GOT3 (cell line): ENCODE measurements at regions not wholly inside any gene's neighbourhood (a gene's known extent, or its start where the extent isn't known, plus 50 kb on each side); places are given as distances from the start of the nearest gene placed in this dataset.
A peak's percentile ranks its signal among the peaks of the same experiment; 100 is the strongest.

ENCODE experiments used
- DNase-seq: peaks from one replicate; lab custom pipeline; 2025; ENCODE audit warnings: mixed read lengths; lab: John Stamatoyannopoulos, UW

DNA sequence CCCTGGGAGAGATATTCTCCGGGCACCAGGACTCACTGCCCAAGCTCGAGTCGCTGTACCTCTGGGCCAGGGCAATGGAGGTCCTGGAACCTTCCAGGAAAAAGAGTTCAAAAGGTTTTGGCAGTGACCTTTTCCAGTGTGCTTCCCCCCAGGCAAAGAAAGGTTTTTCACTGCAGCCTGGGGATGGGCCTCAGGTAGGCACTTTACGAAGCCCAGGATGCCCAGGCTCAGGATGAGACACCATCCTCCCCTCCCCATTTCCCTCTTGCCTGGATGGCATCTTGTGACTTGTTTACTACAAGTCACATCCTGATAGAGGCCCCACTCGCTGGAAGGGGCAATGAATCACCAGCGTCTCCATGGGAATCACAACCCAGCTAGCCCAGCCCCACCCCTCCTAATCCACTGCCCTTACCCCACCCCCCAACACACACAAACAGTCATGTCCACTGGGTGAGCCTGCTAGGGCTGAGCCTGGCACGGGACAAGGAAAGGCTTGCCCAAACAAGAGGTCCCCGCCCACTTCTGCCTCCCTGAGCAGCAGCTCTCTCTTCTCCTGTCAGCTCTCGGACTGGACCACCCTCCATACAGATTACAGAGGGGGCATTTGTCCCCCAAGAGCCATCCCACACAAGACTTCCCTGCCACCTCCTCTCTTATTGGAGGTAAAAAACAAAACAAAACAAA lies 93.8 kb upstream of the SMNDC1 start:
- DNase-seq = peak; percentile 57

DNA sequence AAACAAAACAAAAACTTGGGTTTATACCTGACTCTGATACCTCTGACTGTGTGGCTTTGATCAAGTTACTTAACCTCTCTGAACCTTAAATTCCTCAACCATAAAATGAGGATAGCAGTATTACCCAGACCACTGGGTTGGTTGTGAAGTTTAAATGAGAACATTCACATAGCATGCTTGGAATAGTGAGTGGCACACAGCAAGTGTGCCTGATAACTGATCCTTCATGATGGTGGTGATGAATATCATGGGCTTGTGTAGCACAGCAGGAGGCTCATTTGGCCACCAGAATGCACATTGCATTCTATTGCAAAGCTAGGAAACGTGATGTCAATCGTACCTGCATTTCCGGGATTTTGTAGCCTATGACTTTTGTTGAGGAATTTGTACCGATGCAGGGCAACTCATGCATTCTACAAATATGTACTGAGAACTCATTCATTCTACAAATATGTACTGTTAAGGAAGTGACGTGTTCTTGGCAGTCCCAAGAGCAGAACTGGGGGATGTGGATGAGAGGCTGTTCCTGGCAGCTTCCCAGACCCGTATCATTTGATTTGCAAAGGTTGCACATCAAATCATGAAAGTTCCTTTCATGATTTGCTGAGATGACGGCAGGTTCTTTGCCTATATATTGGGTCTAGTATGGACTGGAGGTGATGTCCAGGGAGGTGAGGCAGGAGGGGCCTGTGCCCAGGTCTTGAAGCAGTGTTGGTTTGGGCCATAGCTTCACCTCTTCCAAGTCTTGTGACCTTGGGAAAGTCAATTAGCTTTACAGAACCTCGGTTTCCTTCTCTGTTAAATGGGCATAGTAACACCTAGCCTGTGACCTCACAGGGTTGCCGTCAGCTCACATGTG lies 94.6 kb upstream of the SMNDC1 start:
- DNase-seq = no peak

DNA sequence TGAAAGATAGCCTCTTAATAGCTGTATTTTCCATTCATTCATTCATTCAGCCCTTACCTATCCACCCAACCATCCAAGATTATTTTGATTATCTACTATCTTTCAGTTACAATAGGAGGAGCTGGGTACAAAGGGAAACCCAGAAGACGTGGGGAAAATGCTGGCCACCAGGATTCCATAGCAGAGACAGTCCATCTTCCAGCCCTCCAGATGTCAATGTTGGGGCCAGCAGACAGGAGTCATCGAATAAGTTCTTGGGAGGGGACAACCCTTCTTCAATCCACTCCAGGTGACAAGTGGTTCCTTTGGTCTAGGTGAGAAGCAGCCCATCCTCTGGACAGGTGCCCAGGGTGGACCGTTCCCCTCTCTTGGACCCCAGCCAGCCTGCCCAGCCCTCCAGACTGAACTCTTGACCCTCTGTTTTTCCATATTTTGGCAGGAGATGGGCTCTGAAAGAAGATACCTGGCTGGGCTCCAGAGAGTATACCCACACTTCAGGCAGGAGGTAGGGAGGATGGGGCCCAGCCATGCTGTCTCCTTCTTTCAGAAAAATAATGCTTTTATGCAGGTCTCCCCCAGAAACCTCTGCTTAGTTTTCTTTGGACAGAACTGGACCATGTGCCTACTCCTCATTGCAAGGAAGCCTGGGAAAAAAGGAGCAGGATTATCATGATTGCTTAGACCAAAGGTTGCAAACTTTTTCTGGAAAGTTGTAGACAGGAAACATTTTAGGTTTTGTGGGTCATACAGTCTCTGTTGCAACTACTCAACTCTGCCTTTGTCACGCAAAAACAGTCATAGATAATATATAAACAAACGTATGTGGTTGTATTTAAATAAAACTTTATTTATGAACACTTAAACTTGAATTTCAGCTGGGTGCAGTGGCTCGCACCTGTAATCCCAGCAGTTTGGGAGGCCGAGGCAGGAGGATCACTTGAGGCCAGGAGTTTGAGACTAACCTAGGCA lies 95.5 kb upstream of the SMNDC1 start:
- no peak for DNase-seq

DNA sequence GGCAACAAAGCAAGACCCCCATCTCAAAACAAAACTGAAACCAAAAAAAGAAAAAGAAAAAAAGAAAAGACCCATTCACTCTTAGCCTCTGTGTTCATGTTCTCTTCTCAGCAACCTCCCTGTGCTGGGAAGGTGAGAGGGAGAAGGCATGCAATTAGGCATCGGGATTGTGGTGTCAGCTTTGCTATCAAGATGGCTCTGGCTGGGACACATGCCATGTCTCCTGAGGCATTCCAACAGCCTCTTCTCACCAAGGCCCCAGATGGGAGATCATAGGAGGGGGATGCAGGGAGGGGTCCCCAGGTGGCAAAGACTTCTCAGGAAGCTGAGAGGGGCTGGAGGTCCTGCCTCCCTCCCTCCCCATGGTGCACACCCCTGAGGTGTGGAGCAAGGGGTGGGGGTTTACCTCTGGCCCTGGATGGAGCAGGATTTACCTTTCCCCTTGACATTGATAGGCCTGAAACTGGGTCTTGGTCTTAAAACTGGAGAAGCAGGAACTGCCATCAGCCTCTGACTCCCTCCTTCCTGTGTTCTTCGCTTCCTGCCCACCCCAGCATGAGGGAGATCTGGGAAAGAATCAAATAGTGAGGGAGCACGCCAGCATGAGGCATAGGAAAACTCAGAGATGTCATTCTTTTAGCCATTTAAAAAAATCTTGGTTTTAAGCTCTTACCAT lies 96.2 kb upstream of the DUSP5 start:
- DNase-seq = no peak

DNA sequence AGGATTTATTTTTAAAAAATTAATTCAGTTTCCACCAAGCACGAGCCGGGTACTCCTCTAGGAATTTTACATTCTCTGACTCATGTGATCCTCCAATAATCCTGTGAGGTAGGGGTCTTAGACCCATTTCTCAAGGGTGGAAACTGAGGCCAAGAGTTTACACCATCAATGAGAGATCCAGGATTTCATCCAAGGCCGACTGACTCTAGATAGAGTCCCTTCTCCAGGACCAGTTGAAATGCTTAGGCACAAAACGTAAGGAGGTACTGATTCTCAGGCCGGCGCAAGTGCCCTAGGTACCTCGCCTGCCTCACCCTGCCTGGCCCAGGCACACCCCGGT lies 95.7 kb upstream of the DUSP5 start:
- DNase-seq = no peak

DNA sequence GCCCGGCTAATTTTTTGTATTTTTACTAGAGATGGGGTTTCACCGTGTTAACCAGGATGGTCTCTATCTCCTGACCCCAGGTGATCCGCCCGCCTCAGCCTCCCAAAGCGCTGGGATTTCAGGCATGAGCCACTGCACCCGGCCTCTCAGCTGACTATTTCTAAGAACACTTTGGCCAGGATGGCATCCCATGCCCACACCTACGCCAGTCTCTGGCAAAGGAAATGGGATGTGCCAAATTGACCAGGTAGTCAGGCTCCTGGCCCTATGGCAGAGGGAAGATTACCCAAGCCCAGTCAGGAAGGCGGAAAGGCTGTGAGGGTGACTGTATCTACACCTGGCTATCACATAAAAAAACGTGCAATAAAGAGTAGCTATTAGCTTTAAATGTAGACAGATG lies 94.1 kb upstream of the DUSP5 start:
- DNase-seq = no peak

DNA sequence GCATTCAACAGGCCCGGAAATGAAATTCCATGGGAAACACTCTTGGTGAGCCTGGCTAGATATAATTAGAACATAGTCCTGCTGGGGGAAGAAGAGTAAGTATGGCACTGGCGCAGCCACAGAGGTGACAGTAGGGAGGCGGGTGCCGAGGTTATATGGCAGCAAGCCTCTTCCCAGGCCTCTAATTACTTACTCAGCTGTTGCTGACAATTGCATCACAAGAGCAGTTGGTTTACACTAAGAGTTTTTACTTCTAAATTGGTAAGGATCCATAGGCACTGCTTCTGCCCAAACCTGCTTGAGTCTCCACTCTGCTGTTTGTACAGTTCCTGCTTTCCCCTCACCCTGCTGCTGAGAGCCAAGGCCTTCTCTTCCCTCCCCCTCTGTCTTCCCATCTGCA lies 93.3 kb upstream of the DUSP5 start:
- no peak for DNase-seq

DNA sequence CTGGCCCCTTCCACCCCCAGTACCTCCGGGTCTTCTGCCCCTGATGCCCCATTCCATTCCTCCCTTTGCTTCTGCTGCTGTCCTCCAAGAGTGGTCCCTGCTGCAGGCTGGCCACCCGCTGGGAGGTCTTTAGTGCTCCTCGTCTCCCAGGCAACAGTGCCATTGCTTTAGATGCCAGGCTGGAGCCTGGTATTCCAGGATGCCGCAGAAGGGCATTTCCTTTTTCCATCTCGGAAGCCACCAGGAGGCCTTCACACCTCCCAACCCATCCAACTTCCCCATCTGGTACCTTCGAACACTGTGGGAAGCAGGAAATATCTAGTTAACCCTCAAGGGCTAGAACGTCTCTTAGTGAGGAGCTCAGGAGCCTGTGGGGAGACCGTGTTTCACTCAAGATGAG lies 92.9 kb upstream of the DUSP5 start:
- DNase-seq = no peak

DNA sequence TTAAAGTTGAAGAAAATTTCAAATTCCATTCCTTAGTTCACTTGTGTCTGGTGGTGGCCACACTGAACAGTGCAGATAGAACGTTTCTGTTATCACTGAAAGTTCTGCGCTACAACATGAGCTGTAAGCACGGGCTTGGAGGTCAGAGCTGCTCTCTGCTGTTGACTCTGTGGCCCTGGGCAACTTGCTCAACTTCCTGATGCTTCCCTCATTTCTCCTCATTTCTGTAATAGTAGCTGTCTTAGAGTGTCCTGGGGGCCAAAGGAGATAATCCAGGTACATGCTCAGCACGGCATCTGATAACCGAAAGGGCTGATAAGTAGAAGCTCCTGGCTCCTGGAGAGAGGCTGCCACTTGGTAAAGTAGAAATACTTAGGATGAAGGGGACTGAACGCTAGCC lies 92.3 kb upstream of the DUSP5 start:
- no peak for DNase-seq

DNA sequence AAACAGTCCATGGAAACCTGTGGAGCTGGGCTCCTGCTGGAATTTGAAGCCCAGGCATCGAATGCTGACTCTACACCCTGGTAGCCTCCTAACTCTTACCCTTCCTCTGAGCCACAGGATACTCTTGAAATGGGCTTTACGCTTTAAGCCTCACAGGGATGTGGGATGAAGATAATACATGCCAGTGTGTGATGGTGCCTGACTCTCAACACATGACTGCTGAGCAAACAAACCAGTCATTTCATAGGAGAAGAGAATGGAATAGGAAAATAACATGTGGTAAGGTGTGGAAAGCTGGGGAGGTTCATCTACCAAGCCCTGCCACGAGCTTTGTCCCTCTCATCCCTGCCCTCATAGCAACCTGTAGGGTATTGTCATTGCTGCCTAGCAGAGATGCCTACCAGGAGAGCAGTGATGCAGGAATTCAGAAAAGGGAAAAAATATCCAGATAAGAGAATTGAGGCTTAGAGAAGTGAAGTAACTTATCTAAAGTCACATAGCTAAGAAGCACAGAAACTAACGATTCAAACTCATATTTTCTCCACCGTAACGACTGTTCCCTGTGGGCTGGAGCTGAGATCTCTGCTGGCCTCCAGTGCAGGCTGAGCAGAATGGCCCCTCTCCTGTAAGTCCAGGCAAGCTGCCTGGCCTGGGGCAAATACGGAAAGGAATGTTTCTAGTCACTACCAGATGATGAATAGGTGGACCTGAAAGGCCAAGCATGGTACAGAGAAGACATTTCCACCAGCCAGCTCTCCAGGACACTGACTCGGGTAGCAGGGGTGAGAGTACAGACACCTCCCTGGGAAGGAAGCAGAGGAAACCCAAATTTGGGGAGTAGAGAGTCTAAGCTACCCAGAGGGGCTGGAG lies 90.2 kb upstream of the DUSP5 start:
- no peak for DNase-seq

DNA sequence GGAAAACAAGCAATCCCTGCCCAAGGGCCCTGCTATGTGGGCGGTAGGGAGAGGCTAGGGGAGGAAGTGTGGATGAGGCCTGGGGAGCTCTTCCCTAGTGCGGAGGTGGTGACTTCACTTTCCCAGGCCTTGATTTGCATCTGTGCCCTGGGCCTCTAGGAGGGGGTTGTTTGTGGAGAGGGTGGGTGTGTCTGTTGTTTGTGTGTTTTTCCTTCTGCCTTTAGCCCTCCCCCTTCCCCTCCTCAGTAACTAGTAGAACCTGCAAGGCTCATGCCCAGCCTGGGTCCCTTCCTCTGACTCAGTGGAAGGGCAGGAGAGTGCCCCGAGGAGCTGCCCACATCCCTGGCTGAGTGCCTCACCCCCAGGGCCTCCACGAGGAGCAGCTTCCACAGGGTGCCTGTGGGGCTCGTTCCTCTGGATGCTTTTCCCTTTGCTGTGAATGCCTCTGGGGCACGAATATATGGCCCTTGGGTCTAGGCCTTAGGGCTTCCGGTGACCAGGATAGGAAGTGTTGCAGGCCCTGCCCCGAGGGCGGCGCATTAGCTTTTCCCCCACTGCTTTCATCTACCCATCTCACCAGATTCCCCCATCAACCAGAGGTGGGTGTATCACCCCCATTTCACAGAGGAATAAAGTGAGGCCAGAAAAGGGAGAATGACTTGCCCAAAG lies 89.4 kb upstream of the DUSP5 start:
- DNase-seq = no peak

DNA sequence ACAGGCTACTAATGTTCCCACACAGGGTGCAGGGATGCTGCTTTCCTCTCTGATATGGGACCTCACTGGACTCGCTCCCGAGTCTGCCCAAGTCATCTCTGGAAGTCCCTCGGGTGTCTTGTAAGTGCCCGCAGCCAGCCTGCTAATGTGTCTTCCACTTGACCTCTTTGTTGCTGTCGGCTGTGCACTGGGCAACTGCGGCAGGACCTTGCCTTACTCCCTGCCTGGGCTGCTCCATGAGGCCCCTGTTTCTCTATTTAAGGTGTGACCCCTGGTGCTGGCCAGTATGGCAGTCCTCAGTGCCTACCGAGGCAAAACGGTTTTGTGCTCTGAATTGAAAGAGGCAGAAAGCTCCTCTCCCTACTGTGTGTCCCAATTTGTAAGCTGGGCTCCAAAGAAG lies 88.8 kb upstream of the DUSP5 start:
- no peak for DNase-seq

DNA sequence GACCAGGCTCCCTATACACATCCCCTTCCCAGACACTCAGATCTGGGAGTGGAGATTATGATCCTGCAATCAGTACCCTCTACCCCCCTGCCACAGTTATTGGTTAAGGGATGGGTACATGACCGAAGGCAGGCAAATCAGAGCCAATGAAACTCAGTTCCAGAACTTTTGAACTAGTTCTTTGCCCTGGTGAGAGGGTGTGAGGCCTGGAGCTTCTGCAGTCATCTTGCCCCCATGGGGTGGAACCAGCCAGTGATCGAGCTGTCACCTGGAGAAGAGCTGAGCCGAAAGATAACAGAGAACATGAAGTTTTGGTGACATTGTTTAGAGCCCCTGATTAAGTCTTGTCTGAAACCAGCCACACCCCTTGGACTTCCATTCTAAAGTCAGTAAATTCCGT lies 88.2 kb upstream of the DUSP5 start:
- no peak for DNase-seq

DNA sequence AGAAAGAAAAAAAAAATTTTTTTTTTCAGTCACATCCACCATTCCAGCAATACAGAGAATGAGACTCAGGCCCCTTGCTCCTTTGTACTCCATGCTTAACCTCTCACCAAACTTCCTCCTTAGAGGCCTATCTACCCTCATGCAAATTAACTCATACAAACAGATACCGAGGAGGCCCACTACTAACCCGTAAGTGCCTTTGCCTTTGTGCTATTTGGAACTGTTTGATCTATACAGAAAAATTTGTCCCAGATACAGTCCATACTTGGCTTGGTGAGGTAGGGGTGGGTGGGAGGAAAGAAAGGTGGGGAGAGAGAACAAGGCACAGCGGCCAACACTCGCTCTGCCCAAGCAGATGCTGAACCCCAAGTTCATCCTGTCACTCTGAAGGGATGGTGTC lies 87.8 kb upstream of the DUSP5 start:
- no peak for DNase-seq

DNA sequence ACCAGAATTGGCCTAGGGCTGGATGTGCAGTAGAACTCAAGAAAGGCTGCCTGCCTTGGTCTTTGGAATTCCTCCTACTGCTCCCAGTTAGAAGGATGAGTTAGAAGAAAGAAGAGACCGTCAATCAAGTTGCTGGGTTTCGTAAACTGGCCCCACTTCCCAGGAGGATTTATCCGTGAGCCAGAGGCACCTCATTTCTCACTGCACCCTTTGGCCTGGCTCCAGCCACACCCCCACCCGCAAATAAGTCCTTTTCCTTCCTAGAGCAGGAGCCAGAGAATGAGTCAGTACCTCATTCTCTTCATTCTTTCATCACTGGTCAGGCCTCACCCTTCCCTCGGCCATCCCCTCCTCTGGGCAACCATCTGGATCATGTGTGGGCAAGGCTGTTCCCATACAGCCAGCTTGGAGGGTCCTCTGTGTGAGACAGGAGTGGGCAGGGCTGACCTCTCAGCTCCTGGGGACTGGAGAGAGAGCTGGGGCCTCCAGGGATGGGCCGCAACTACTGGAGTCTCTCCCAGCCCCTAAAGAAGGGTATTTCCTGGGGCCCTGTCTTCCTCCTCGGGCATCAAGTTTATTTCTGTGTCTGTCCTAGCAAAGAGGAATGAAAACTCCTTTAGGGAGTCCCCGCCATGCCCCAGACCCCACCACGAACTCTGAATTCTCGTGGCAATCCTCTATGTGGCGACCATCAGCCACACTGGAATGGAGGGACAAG lies 87.2 kb upstream of the DUSP5 start:
- DNase-seq = peak; percentile 55

DNA sequence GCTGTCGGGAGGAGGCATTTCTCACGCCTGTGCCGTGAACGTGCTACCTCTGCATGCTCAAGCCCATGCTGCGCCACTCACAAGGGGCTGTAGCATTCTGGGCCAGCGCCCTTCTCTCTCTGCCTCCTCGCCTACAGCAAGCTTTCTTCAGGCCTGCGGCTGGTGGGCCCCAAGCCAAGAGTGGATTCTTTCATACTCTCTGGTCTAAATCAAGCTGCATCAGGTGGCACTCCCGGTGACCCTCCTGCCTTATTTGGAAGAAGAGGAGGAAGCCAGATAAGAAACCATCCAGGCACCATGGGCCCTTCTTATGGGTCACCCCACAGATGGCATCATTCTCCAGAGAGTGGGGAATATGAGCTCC lies 86.7 kb upstream of the DUSP5 start:
- no peak for DNase-seq

DNA sequence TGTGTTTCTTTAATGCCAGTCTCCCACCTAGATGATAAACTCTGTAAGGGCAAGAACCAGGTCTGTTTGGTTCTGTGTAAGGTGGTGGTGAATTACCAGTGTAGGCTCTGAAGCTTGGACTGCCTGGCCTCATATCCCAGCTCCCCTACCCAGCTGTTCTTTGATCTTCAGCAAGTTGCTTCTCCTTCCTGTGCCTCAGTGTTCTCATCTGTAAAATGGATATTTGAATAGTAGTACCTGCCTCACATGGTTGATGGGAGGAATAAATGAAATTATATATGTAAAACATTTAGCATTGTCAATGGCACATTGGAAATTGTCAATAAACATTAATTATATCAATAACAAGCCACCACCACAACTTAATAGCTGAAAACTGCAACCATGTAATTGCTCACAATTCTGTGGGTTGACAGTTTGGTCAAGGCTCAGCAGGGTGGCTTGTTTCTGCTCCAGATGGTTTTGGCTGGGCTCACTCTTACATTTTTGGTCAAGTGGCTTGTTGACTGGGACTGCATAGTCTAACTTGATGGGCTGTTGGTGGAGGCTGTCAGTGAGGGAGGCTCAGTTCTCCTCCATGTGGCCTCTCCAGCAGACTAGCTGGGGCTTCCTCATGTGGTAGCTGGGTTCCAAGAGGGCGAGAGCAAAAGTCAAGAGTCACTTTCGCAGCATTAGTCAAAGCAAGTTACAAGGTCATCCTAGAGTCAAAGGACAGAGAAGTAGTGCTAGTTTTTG lies 84.5 kb upstream of the DUSP5 start:
- DNase-seq = no peak

DNA sequence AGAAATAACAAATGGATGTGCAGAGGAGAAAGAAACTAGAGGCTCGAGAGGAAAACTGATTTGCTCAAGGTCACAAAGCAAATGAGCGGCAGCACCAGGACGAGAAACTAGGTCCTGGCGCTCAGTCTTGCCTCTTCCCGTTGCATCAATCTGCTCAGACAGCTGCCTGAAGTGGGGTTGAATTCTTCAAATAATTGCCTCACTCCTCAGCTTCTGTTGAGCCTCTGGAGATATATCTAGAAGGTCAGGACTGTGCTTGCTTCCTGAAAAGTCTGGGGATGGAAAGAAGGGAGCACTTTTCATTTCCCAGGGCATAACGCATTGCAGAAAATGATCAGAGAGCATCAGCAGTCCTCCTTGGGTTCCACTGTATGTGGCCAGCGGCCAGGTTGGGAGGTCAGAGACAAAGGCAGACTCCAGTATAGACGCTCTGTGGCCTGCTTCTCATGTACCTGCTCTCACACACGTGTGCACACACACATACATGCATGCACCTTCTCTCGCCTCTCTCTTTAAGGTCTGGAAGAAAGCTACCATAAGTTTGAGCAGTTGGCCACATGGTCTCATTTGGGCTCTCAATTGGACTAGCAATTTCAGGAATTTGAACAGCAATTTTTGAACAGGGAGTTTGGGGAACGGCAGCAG lies 83.7 kb upstream of the DUSP5 start:
- no peak for DNase-seq
